Astrocyte (in vitro differentiated cells and primary cell): ENCODE measurements at regions not wholly inside any gene's neighbourhood (a gene's known extent, or its start where the extent isn't known, plus 50 kb on each side); places are given as distances from the start of the nearest gene placed in this dataset.

Source experiments
- EZH2 ChIP-seq: IDR thresholded peaks from 2 replicates; pipeline ENCODE4 v1.6.1; 2012; ENCODE audit warnings: mild to moderate bottlenecking, low read length, inconsistent platforms; ENCODE audit not compliant: insufficient read depth
- TF ChIP-seq, protein P1 (sequence below): IDR thresholded peaks from 2 replicates; pipeline ENCODE4 v1.5.1; 2011; ENCODE audit warnings: low read depth, mild to moderate bottlenecking, inconsistent platforms, low read length, moderate library complexity; ENCODE audit not compliant: insufficient read depth

GRCh38 chr12:28611449-28611848 lies 421.2 kb downstream of the CCDC91 start:
- TF ChIP-seq, protein P1, sequence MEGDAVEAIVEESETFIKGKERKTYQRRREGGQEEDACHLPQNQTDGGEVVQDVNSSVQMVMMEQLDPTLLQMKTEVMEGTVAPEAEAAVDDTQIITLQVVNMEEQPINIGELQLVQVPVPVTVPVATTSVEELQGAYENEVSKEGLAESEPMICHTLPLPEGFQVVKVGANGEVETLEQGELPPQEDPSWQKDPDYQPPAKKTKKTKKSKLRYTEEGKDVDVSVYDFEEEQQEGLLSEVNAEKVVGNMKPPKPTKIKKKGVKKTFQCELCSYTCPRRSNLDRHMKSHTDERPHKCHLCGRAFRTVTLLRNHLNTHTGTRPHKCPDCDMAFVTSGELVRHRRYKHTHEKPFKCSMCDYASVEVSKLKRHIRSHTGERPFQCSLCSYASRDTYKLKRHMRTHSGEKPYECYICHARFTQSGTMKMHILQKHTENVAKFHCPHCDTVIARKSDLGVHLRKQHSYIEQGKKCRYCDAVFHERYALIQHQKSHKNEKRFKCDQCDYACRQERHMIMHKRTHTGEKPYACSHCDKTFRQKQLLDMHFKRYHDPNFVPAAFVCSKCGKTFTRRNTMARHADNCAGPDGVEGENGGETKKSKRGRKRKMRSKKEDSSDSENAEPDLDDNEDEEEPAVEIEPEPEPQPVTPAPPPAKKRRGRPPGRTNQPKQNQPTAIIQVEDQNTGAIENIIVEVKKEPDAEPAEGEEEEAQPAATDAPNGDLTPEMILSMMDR = no peak
- TF ChIP-seq EZH2 = no peak
